Tibial artery (tissue), 4 donors: ENCODE measurements at regions not wholly inside any gene's neighbourhood (a gene's known extent, or its start where the extent isn't known, plus 50 kb on each side); places are given as distances from the start of the nearest gene placed in this dataset.

Experiments
- DNase-seq, 2 donors: peaks; one replicate each; pipeline ENCODE4 v3.0.0-alpha.2; 2019
- H3K27ac ChIP-seq, 2 donors: fragments of 200-600 bp; sonication (generic) in 1 of 2; 1 replicate in 1 of 2; 2 replicates in 1 of 2; pipeline ENCODE4 v1.5.1; 2018 to 2019; ENCODE audit warnings: mild to moderate bottlenecking in 1 of 2
- H3K27me3 ChIP-seq, 2 donors: fragments of 200-600 bp; sonication (generic) in 1 of 2; one replicate each; pipeline versions ENCODE4 v1.5.1 to v1.6.0; 2016 to 2019
- H3K36me3 ChIP-seq, 3 donors: fragments of 200-600 bp; sonication (generic) in 2 of 3; one replicate each; pipeline ENCODE4 v1.5.1; 2016 to 2019; ENCODE audit warnings: mild to moderate bottlenecking in 2 of 3
- H3K4me1 ChIP-seq, 4 donors: fragments of 200-600 bp; sonication (generic) in 2 of 4; 1 replicate in 3 of 4; 2 replicates in 1 of 4; pipeline ENCODE4 v1.5.1; 2016 to 2019
- H3K4me3 ChIP-seq, 2 donors: fragments of 200-600 bp; sonication (generic) in 1 of 2; 1 replicate in 1 of 2; 2 replicates in 1 of 2; pipeline ENCODE4 v1.5.1; 2018 to 2019; ENCODE audit warnings: mild to moderate bottlenecking in 2 of 2
- H3K9me3 ChIP-seq, 3 donors: fragments of 200-600 bp; sonication (generic) in 1 of 3; one replicate each; pipeline ENCODE4 v1.5.1; 2016 to 2019
- intact Hi-C: fragments of 100-400 bp; cut with DNase I; formaldehyde crosslinking; loops from one replicate; pipeline ENCODE4 v1.15.0; 2023; ENCODE audit warnings: low total_unique reads
- TF ChIP-seq, protein P1 (sequence below), 2 experiments: fragments of 200-600 bp in 1 of 2; fragments of 450-650 bp in 1 of 2; IDR thresholded peaks; one replicate each; pipeline ENCODE4 v1.5.1; 2017 to 2019; ENCODE audit warnings: antibody characterized with exemption in 2 of 2, mild to moderate bottlenecking in 1 of 2, moderate library complexity in 1 of 2

DNA sequence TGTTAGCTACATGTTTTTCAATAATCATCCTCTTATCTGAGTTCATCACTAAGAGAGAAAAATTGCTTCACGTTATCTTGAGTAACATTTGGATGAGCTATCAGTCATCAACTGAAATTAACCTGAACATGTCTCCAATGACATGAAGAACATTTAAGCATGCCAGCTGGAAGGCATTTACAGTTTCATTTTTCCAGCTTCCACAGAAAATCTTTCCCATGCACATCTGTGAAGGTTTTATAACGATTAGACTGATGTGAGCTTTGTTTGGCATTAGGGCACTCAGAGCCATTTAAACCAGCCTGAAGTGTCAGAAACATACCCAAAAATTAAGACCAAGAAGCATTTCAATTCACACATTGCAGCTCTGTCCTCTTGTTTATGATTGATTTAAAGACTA lies 235.8 kb upstream of the ARHGEF26 start:
- TF ChIP-seq, protein P1, sequence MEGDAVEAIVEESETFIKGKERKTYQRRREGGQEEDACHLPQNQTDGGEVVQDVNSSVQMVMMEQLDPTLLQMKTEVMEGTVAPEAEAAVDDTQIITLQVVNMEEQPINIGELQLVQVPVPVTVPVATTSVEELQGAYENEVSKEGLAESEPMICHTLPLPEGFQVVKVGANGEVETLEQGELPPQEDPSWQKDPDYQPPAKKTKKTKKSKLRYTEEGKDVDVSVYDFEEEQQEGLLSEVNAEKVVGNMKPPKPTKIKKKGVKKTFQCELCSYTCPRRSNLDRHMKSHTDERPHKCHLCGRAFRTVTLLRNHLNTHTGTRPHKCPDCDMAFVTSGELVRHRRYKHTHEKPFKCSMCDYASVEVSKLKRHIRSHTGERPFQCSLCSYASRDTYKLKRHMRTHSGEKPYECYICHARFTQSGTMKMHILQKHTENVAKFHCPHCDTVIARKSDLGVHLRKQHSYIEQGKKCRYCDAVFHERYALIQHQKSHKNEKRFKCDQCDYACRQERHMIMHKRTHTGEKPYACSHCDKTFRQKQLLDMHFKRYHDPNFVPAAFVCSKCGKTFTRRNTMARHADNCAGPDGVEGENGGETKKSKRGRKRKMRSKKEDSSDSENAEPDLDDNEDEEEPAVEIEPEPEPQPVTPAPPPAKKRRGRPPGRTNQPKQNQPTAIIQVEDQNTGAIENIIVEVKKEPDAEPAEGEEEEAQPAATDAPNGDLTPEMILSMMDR (IDR thresholded peaks at IDR 0.05): no peak
- no peak overlapping the region for H3K4me3 ChIP-seq
- H3K36me3 ChIP-seq: no peaks in the 10 kb centered on the region
- no peak overlapping the region for H3K27ac ChIP-seq
- H3K4me1 ChIP-seq: no peaks in the 10 kb centered on the region
- no peaks in the 10 kb centered on the region for H3K9me3 ChIP-seq
- H3K27me3 ChIP-seq: no peaks in the 10 kb centered on the region
- no peak for DNase-seq
- intact Hi-C loops: no loop called here

DNA sequence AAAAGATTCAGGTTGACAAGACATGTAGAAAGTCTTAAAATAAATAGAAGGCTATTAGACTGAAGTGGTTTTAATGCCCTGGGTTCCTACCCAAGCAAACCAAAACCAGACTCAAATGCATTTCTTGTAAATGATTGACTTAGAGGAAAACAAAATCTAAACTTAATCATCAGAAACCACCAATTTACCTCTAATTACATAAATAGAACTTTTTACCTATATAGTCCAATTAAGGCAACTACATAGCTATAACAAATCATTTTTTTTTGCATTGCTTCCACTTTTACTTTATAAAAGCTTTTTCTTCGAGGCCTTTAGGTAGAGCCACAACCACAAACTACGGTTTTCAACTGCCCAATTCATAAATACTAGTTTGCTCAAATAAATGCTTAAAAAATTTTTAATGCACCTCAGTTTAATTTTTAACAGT lies 231.3 kb upstream of the ARHGEF26 start:
- H3K9me3 ChIP-seq: no peaks in the 10 kb centered on the region
- H3K4me3 ChIP-seq: no peak overlapping the region
- no peaks in the 10 kb centered on the region for H3K27me3 ChIP-seq
- no peak overlapping the region for H3K27ac ChIP-seq
- H3K36me3 ChIP-seq: no peaks in the 10 kb centered on the region
- H3K4me1 ChIP-seq: no peaks in the 10 kb centered on the region
- TF ChIP-seq, protein P1 (IDR thresholded peaks at IDR 0.05): no peak
- no peak for DNase-seq
- intact Hi-C loops: no loop called here

DNA sequence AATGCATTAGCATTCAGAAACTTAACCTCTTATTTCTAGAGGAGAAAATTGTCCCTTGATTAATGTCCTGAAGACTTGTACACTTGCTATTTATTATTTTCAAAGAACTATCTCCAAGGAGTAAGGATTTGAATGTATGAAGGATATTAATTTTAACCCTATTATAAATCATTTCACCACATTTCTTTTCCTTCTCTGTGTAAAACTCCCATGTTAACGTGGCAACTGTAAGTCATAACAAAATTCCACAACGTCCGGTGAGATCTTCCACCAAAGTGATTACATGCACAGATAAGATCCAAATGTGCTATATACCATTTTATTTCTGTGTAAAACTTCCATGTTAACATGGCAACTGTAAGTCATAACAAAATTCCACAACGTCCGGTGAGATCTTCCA lies 229.1 kb upstream of the ARHGEF26 start:
- no peaks in the 10 kb centered on the region for H3K9me3 ChIP-seq
- no peak overlapping the region for H3K27ac ChIP-seq
- H3K4me3 ChIP-seq: no peak overlapping the region
- intact Hi-C loops: no loop called here
- H3K4me1 ChIP-seq: no peaks in the 10 kb centered on the region
- no peaks in the 10 kb centered on the region for H3K27me3 ChIP-seq
- no peaks in the 10 kb centered on the region for H3K36me3 ChIP-seq
- DNase-seq: no peak
- TF ChIP-seq, protein P1 (IDR thresholded peaks at IDR 0.05): no peak

DNA sequence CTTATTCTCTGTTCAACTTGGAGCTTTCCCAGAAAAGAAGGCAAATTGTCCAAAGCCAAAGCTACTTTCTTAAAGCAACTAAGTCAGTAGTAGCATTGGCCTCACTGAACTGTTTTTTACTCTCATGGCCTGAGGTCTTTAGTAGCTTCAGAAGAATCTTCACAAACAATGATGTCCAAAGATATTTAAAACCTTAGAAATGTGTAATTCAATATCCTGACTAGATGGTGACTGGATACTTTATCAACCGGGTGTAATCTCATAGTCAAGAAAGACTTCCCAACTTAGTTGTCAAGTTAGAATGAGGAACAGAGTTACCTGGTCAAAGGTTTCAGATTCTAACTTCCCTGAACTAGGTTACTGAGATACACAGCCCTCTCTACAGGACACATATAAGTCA lies 226.3 kb upstream of the ARHGEF26 start:
- TF ChIP-seq, protein P1 (IDR thresholded peaks at IDR 0.05): no peak
- Histone ChIP-seq H3K27me3 (no peaks in the 10 kb centered on the region), H3K27ac (no peak overlapping the region), H3K4me1 (no peaks in the 10 kb centered on the region), H3K4me3 (no peak overlapping the region), H3K36me3 (no peaks in the 10 kb centered on the region), H3K9me3 (no peaks in the 10 kb centered on the region)
- intact Hi-C loops: no loop called here
- no peak for DNase-seq

DNA sequence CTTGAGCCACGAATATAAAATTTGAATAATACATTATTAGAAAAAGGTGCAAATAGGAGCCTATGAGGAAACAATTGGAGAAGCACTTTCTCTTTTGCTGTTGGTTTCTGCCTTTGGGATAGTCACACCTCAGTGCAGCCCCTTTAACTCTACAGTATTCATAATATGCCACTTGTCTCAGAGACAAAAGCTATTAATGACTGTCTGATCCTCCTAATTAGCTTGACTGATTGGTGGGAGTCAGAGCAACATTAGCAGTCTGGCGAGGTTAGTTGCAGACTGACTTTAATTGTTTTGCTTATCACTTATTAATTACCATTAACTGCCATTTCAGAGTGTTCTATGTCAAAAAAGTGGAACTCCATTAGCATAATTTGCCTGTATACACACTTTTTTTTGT lies 225.0 kb upstream of the ARHGEF26 start:
- H3K9me3 ChIP-seq: no peaks in the 10 kb centered on the region

More for the DNA sequence above, 225.0 kb upstream of the ARHGEF26 start:
- intact Hi-C loops: no loop called here
- Histone ChIP-seq H3K4me1 (no peaks in the 10 kb centered on the region), H3K4me3 (no peak overlapping the region), H3K27me3 (no peaks in the 10 kb centered on the region), H3K36me3 (no peaks in the 10 kb centered on the region), H3K27ac (no peak overlapping the region)
- DNase-seq: no peak
- TF ChIP-seq, protein P1 (IDR thresholded peaks at IDR 0.05): no peak
